H9 (cell line): ENCODE measurements at regions not wholly inside any gene's neighbourhood (a gene's known extent, or its start where the extent isn't known, plus 50 kb on each side); places are given as distances from the start of the nearest gene placed in this dataset.

Experiments used
- DNase-seq: peaks from one replicate; pipeline ENCODE4 v3.0.0-alpha.2; 2017
- H2AFZ ChIP-seq: one replicate; pipeline ENCODE4 v1.6.1; 2013; ENCODE audit warnings: mild to moderate bottlenecking, low read length, control low read depth, moderate library complexity
- H2AK5ac ChIP-seq: 2 replicates; pipeline ENCODE4 v1.6.1; 2013; ENCODE audit warnings: low read length, control low read depth, mixed read lengths; ENCODE audit not compliant: insufficient read length
- H2BK120ac ChIP-seq: one replicate; pipeline ENCODE4 v1.6.1; 2013; ENCODE audit warnings: low read depth, mild to moderate bottlenecking, low read length, control low read depth, inconsistent platforms; ENCODE audit not compliant: poor library complexity, severe bottlenecking
- H2BK12ac ChIP-seq: 2 replicates; pipeline ENCODE4 v1.6.1; 2013; ENCODE audit warnings: low read length, control low read depth, mixed read lengths, low read depth; ENCODE audit not compliant: insufficient read length
- H2BK15ac ChIP-seq: 2 replicates; pipeline ENCODE4 v1.6.1; 2013; ENCODE audit warnings: low read depth, low read length, control low read depth
- H2BK20ac ChIP-seq: one replicate; pipeline ENCODE4 v1.6.1; 2013; ENCODE audit warnings: low read depth, mild to moderate bottlenecking, low read length, control low read depth, inconsistent platforms; ENCODE audit not compliant: poor library complexity, severe bottlenecking
- H2BK5ac ChIP-seq: 2 replicates; pipeline ENCODE4 v1.6.1; 2013; ENCODE audit warnings: low read length, control low read depth, mixed read lengths; ENCODE audit not compliant: insufficient read length
- H3K14ac ChIP-seq: 2 replicates; pipeline ENCODE4 v1.6.1; 2013; ENCODE audit warnings: low read length, control low read depth; ENCODE audit not compliant: insufficient read depth
- H3K18ac ChIP-seq: 2 replicates; pipeline ENCODE4 v1.6.1; 2013; ENCODE audit warnings: low read depth, mild to moderate bottlenecking, mixed read lengths, low read length, control low read depth; ENCODE audit not compliant: insufficient read length
- H3K23ac ChIP-seq: 2 replicates; pipeline ENCODE4 v1.6.1; 2013; ENCODE audit warnings: low read length, control low read depth, mixed read lengths, low read depth; ENCODE audit not compliant: insufficient read length
- H3K23me2 ChIP-seq: 2 replicates; pipeline ENCODE4 v1.6.1; 2013; ENCODE audit warnings: low read depth, mild to moderate bottlenecking, mixed read lengths, low read length, control low read depth; ENCODE audit not compliant: insufficient read length, poor library complexity, severe bottlenecking
- H3K27ac ChIP-seq: 2 replicates; pipeline ENCODE4 v1.5.1; 2013; ENCODE audit warnings: low read length, control low read depth, mixed read lengths, low read depth; ENCODE audit not compliant: insufficient read length
- H3K27me3 ChIP-seq: 2 replicates; pipeline ENCODE4 v1.6.1; 2013; ENCODE audit warnings: low read length, control low read depth, inconsistent platforms; ENCODE audit not compliant: insufficient read depth
- H3K4ac ChIP-seq: 2 replicates; pipeline ENCODE4 v1.6.1; 2013; ENCODE audit warnings: low read depth, mild to moderate bottlenecking, control low read depth, inconsistent platforms, low read length, moderate library complexity
- H3K4me1 ChIP-seq: 2 replicates; pipeline ENCODE4 v1.6.1; 2013; ENCODE audit warnings: low read length, control low read depth, inconsistent platforms; ENCODE audit not compliant: insufficient read depth
- H3K4me2 ChIP-seq: 2 replicates; pipeline ENCODE4 v1.6.1; 2013; ENCODE audit warnings: low read length, control low read depth, mixed read lengths; ENCODE audit not compliant: insufficient read length, insufficient read depth
- H3K56ac ChIP-seq: 2 replicates; pipeline ENCODE4 v1.6.1; 2013; ENCODE audit warnings: low read depth, mild to moderate bottlenecking, mixed read lengths, low read length, control low read depth; ENCODE audit not compliant: insufficient read length
- H3K79me1 ChIP-seq: 2 replicates; pipeline ENCODE4 v1.6.1; 2013; ENCODE audit warnings: low read depth, mild to moderate bottlenecking, moderate library complexity, low read length, control low read depth, inconsistent platforms; ENCODE audit not compliant: insufficient read depth, poor library complexity, severe bottlenecking
- H3K79me2 ChIP-seq: 2 replicates; pipeline ENCODE4 v1.6.1; 2013; ENCODE audit warnings: low read length, control low read depth, inconsistent platforms; ENCODE audit not compliant: insufficient read depth
- H3K9ac ChIP-seq: 2 replicates; pipeline ENCODE4 v1.6.1; 2013; ENCODE audit warnings: low read length, control low read depth, mixed read lengths; ENCODE audit not compliant: insufficient read length; ENCODE audit errors: extremely low read depth
- H3K9me3 ChIP-seq: one replicate; pipeline ENCODE4 v1.6.1; 2013; ENCODE audit warnings: low read depth, low read length, inconsistent platforms; ENCODE audit not compliant: control insufficient read depth
- H3T11ph ChIP-seq: one replicate; pipeline ENCODE4 v1.6.1; 2013; ENCODE audit warnings: mild to moderate bottlenecking, low read length, control low read depth, inconsistent platforms
- H4K20me1 ChIP-seq: one replicate; pipeline ENCODE4 v1.6.1; 2013; ENCODE audit not compliant: control insufficient read depth, insufficient read length, insufficient read depth
- H4K5ac ChIP-seq: 2 replicates; pipeline ENCODE4 v1.6.1; 2013; ENCODE audit warnings: low read depth, mild to moderate bottlenecking, mixed read lengths, low read length, control low read depth; ENCODE audit not compliant: insufficient read length
- H4K8ac ChIP-seq: replicated peaks from 2 replicates; pipeline ENCODE4 v1.6.1; 2013; ENCODE audit warnings: low read length, control low read depth, mixed read lengths, low read depth; ENCODE audit not compliant: insufficient read length
- H4K91ac ChIP-seq: 2 replicates; pipeline ENCODE4 v1.6.1; 2013; ENCODE audit warnings: low read depth, mild to moderate bottlenecking, moderate library complexity, mixed read lengths, low read length, control low read depth; ENCODE audit not compliant: insufficient read length
- H3K27ac Mint-ChIP-seq, 3 experiments: 2 replicates in 2 of 3; 3 replicates in 1 of 3; pipeline ENCODE4 v1.8.0; 2020 to 2021; ENCODE audit warnings: mixed read lengths in 3 of 3, mild to moderate bottlenecking in 1 of 3, moderate library complexity in 1 of 3
- H3K27me3 Mint-ChIP-seq: 2 replicates; pipeline ENCODE4 v1.8.0; 2021; ENCODE audit warnings: low read depth, mild to moderate bottlenecking, moderate library complexity, mixed read lengths
- H3K36me3 Mint-ChIP-seq, 3 experiments: 2 replicates in 2 of 3; 3 replicates in 1 of 3; pipeline ENCODE4 v1.8.0; 2020 to 2021; ENCODE audit warnings: low read depth in 3 of 3, mixed read lengths in 3 of 3; ENCODE audit not compliant: insufficient read depth in 1 of 3
- H3K4me1 Mint-ChIP-seq, 2 experiments: 2 replicates each; pipeline ENCODE4 v1.8.0; 2020; ENCODE audit warnings: mixed read lengths in 2 of 2
- H3K4me3 Mint-ChIP-seq, 2 experiments: 2 replicates in 1 of 2; 3 replicates in 1 of 2; pipeline ENCODE4 v1.8.0; 2020 to 2021; ENCODE audit warnings: mild to moderate bottlenecking in 2 of 2, mixed read lengths in 2 of 2, moderate library complexity in 1 of 2
- H3K9me3 Mint-ChIP-seq, 2 experiments: 2 replicates in 1 of 2; 3 replicates in 1 of 2; pipeline ENCODE4 v1.8.0; 2020; ENCODE audit warnings: mild to moderate bottlenecking in 2 of 2, mixed read lengths in 2 of 2, moderate library complexity in 1 of 2
- CTCF ChIP-seq: fragments of 200-600 bp; sonication (generic); conservative IDR thresholded peaks from 3 replicates; pipeline ENCODE4 v1.8.0; 2021; ENCODE audit warnings: antibody characterized with exemption, mild to moderate bottlenecking
- WGBS: extraction: QIAGEN DNeasy Blood & Tissue Kit; methylation state at CpG from one replicate; pipeline ENCODE4 v1.1.7; 2013; ENCODE audit warnings: missing lambda C conversion rate, low lambda C conversion rate, mixed read lengths; ENCODE audit not compliant: insufficient read length; ENCODE audit errors: extremely low coverage; 5-methylcytosine and 5-hydroxymethylcytosine counted together

- H2BK20ac ChIP-seq = no peak overlapping the region
- no peak overlapping the region for H3K18ac ChIP-seq
- H3K23me2 ChIP-seq = no peaks in the 10 kb centered on the region
- no peaks in the 10 kb centered on the region for H3K4me1 ChIP-seq
- no peak overlapping the region for H3K27ac ChIP-seq
- Mint-ChIP-seq H3K27ac (no peak overlapping the region), H3K9me3 (peaks cover 22 to 30% of the 10 kb centered on the region in 2 experiments), H3K36me3 (peaks cover 17 to 27% (median 21%) of the 10 kb centered on the region in 3 experiments), H3K27me3 (no peaks in the 10 kb centered on the region; the same call in 1 of the 2 replicates), H3K4me3 (no peak overlapping the region), H3K4me1 (peaks cover 0 to 7% of the 10 kb centered on the region in 2 experiments; a peak in 1 of 4 replicates)
- H4K20me1 ChIP-seq = no peaks in the 10 kb centered on the region
- H3K56ac ChIP-seq = no peak overlapping the region
- H2AK5ac ChIP-seq = no peak overlapping the region
- no peaks in the 10 kb centered on the region for H3K9me3 ChIP-seq
- H3K79me2 ChIP-seq = no peaks in the 10 kb centered on the region; the same call in 1 of the 2 replicates
- no peak overlapping the region for H2BK12ac ChIP-seq
- no peak overlapping the region for H3K23ac ChIP-seq
- no peak overlapping the region for H4K91ac ChIP-seq
- H2AFZ ChIP-seq = no peak overlapping the region
- no peak overlapping the region for H3K4me2 ChIP-seq
- TF ChIP-seq CTCF = no peak
- no peaks in the 10 kb centered on the region for H3K27me3 ChIP-seq
- H2BK5ac ChIP-seq = no peak overlapping the region
- H4K5ac ChIP-seq = no peak overlapping the region
- H3K79me1 ChIP-seq = no peaks in the 10 kb centered on the region
- no peak overlapping the region for H2BK15ac ChIP-seq
- no peak overlapping the region for H3K14ac ChIP-seq
- H3K9ac ChIP-seq = no peak overlapping the region
- no peak overlapping the region for H3T11ph ChIP-seq
- no CpG with 5 or more reads among the region's 6 CpGs for WGBS
- H3K4ac ChIP-seq = no peak overlapping the region
- no peak overlapping the region for H2BK120ac ChIP-seq
- no peak for DNase-seq
- no peak overlapping the region for H4K8ac ChIP-seq
Measured at GRCh38 chr7:131057015-131057793, 270.5 kb upstream of the MKLN1 start.
